ENCODE measurements at regions not wholly inside any gene's neighbourhood (a gene's known extent, or its start where the extent isn't known, plus 50 kb on each side); places are given as distances from the start of the nearest gene placed in this dataset.
"Not testable (repeated sequence)": the region's sequence is repeated elsewhere in the genome, so short reads cannot be mapped to it uniquely, and the experiment has no call there.

- DNase-seq: no peak
Measured at GRCh38 chr3:40864915-40865314, 334.4 kb upstream of the CTNNB1 start.

- no peak for DNase-seq
Measured at GRCh38 chr3:40867797-40868196, 331.5 kb upstream of the CTNNB1 start.

- DNase-seq: no peak
Measured at GRCh38 chr3:40869013-40869412, 330.3 kb upstream of the CTNNB1 start.

- DNase-seq: no peak
Measured at GRCh38 chr3:40869939-40870338, 329.4 kb upstream of the CTNNB1 start.

GRCh38 chr3:40871394-40871793, 327.9 kb upstream of the CTNNB1 start:
- no peak for DNase-seq

GRCh38 chr3:40872258-40872920, 326.9 kb upstream of the CTNNB1 start:
- no peak for DNase-seq

- DNase-seq: no peak
Measured at GRCh38 chr3:40873476-40873875, 325.8 kb upstream of the CTNNB1 start.

- DNase-seq: no peak
Measured at GRCh38 chr3:40873934-40874699, 325.2 kb upstream of the CTNNB1 start.

- no peak for DNase-seq
Measured at GRCh38 chr3:40875581-40875980, 323.7 kb upstream of the CTNNB1 start.

- no peak for DNase-seq
Measured at GRCh38 chr3:40876009-40876408, 323.3 kb upstream of the CTNNB1 start.

GRCh38 chr3:40876496-40876895, 322.8 kb upstream of the CTNNB1 start:
- DNase-seq: no peak

- no peak for DNase-seq
Measured at GRCh38 chr3:40877631-40878463, 321.5 kb upstream of the CTNNB1 start.

GRCh38 chr3:40878464-40878905, 320.8 kb upstream of the CTNNB1 start:
- no peak for DNase-seq

- DNase-seq: no peak
Measured at GRCh38 chr3:40885430-40885829, 313.9 kb upstream of the CTNNB1 start.

GRCh38 chr3:40886660-40887425, 312.5 kb upstream of the CTNNB1 start:
- DNase-seq: no peak

- DNase-seq: no peak
Measured at GRCh38 chr3:40891186-40891585, 308.1 kb upstream of the CTNNB1 start.

GRCh38 chr3:40895109-40895508, 304.2 kb upstream of the CTNNB1 start:
- DNase-seq: no peak

- no peak for DNase-seq
Measured at GRCh38 chr3:40899286-40899712, 300.0 kb upstream of the CTNNB1 start.

- no peak for DNase-seq
Measured at GRCh38 chr3:40901298-40901697, 298.0 kb upstream of the CTNNB1 start.

GRCh38 chr3:40901796-40902195, 297.5 kb upstream of the CTNNB1 start:
- no peak for DNase-seq

- not testable (repeated sequence) for DNase-seq
Measured at GRCh38 chr3:40907907-40908465, 291.3 kb upstream of the CTNNB1 start.

- DNase-seq: no peak
Measured at GRCh38 chr3:40908612-40909011, 290.7 kb upstream of the CTNNB1 start.
